GM12864 (cell line): ENCODE measurements at regions not wholly inside any gene's neighbourhood (a gene's known extent, or its start where the extent isn't known, plus 50 kb on each side); places are given as distances from the start of the nearest gene placed in this dataset.

ENCODE experiments used
- DNase-seq: peaks from one replicate; pipeline ENCODE4 v3.0.0-alpha.2; 2011; ENCODE audit warnings: low read depth
- H3K4me3 ChIP-seq: 2 replicates; pipeline ENCODE4 v1.5.1; 2011; ENCODE audit warnings: mild to moderate bottlenecking, low read depth, low read length, control low read depth
- TF ChIP-seq, protein P1 (sequence below): IDR thresholded peaks from 2 replicates; pipeline ENCODE4 v1.5.1; 2011; ENCODE audit warnings: low read depth, mild to moderate bottlenecking, moderate library complexity, low read length, control low read depth, inconsistent platforms; ENCODE audit errors: missing control alignments

DNA sequence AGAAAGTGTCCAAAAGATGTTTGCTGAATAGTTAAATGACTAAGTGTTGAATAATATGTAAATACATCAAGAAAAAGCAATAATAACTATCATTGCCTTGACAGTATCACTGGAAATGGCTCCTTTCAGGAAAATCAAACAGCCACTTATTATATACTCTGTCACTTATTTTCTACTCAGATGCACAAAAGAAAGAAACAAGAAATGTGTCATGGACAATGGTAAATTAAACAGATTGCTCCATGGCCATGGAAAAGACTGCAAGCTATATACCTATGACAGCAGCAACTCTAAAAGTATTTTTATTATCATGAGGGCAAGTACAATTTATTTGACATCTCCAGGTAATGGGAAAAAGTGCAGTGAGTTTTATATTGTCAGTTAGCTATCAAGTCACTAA is 52.9 kb upstream of the GUCY1A2 start:
- no peak for DNase-seq
- no peak overlapping the region for H3K4me3 ChIP-seq
- TF ChIP-seq, protein P1, sequence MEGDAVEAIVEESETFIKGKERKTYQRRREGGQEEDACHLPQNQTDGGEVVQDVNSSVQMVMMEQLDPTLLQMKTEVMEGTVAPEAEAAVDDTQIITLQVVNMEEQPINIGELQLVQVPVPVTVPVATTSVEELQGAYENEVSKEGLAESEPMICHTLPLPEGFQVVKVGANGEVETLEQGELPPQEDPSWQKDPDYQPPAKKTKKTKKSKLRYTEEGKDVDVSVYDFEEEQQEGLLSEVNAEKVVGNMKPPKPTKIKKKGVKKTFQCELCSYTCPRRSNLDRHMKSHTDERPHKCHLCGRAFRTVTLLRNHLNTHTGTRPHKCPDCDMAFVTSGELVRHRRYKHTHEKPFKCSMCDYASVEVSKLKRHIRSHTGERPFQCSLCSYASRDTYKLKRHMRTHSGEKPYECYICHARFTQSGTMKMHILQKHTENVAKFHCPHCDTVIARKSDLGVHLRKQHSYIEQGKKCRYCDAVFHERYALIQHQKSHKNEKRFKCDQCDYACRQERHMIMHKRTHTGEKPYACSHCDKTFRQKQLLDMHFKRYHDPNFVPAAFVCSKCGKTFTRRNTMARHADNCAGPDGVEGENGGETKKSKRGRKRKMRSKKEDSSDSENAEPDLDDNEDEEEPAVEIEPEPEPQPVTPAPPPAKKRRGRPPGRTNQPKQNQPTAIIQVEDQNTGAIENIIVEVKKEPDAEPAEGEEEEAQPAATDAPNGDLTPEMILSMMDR = no peak
